ENCODE measurements at regions not wholly inside any gene's neighbourhood (a gene's known extent, or its start where the extent isn't known, plus 50 kb on each side); places are given as distances from the start of the nearest gene placed in this dataset.

GRCh38 chr20:12305188-12305950 lies 387.7 kb downstream of the BTBD3 start:
- no peak for DNase-seq

- no peak for DNase-seq
Measured at GRCh38 chr20:12306107-12306506, 388.4 kb downstream of the BTBD3 start.

GRCh38 chr20:12311094-12311865 lies 393.6 kb downstream of the BTBD3 start:
- no peak for DNase-seq

- no peak for DNase-seq
Measured at GRCh38 chr20:12315652-12316051, 398.0 kb downstream of the BTBD3 start.

GRCh38 chr20:12316794-12317193 lies 399.1 kb downstream of the BTBD3 start:
- no peak for DNase-seq

- no peak for DNase-seq
Measured at GRCh38 chr20:12317433-12317832, 399.7 kb downstream of the BTBD3 start.

GRCh38 chr20:12318043-12318442 lies 400.4 kb downstream of the BTBD3 start:
- DNase-seq: no peak

GRCh38 chr20:12321736-12322135 lies 404.0 kb downstream of the BTBD3 start:
- DNase-seq: no peak

- DNase-seq: no peak
Measured at GRCh38 chr20:12327205-12327604, 409.5 kb downstream of the BTBD3 start.

- no peak for DNase-seq
Measured at GRCh38 chr20:12331236-12331635, 413.5 kb downstream of the BTBD3 start.

- no peak for DNase-seq
Measured at GRCh38 chr20:12337601-12338000, 419.9 kb downstream of the BTBD3 start.

- DNase-seq: no peak
Measured at GRCh38 chr20:12345978-12346377, 428.3 kb downstream of the BTBD3 start.

GRCh38 chr20:12353842-12354241 lies 436.1 kb downstream of the BTBD3 start:
- no peak for DNase-seq

GRCh38 chr20:12354725-12355124 lies 437.0 kb downstream of the BTBD3 start:
- DNase-seq: no peak

GRCh38 chr20:12355185-12355584 lies 437.5 kb downstream of the BTBD3 start:
- no peak for DNase-seq

- peak in 1 of 2 experiments; percentile 30 for DNase-seq
Measured at GRCh38 chr20:12358006-12358654, 440.4 kb downstream of the BTBD3 start.

GRCh38 chr20:12358655-12359009 lies 440.9 kb downstream of the BTBD3 start:
- DNase-seq: peak in 1 of 2 experiments; percentile 5

- no peak for DNase-seq
Measured at GRCh38 chr20:12371990-12372389, 454.3 kb downstream of the BTBD3 start.

- no peak for DNase-seq
Measured at GRCh38 chr20:12372557-12372956, 454.9 kb downstream of the BTBD3 start.

- no peak for DNase-seq
Measured at GRCh38 chr20:12375967-12376366, 458.3 kb downstream of the BTBD3 start.

GRCh38 chr20:12383821-12384220 lies 466.1 kb downstream of the BTBD3 start:
- DNase-seq: no peak

GRCh38 chr20:12386821-12387220 lies 469.1 kb downstream of the BTBD3 start:
- no peak for DNase-seq

- no peak for DNase-seq
Measured at GRCh38 chr20:12391099-12391498, 473.4 kb downstream of the BTBD3 start.

- peak in 1 of 2 experiments; percentile 37 for DNase-seq
Measured at GRCh38 chr20:12394786-12395185, 477.1 kb downstream of the BTBD3 start.

All from NCI-H524 (cell line).